C4-2B (cell line): ENCODE measurements at regions not wholly inside any gene's neighbourhood (a gene's known extent, or its start where the extent isn't known, plus 50 kb on each side); places are given as distances from the start of the nearest gene placed in this dataset.

Experiments used
- ZFX ChIP-seq: fragments of 450-650 bp; IDR thresholded peaks from 2 replicates; pipeline ENCODE4 v1.6.1; 2017
- TF ChIP-seq, protein P1 (sequence below): fragments of 450-650 bp; conservative IDR thresholded peaks from 2 replicates; pipeline ENCODE4 v1.5.1; 2017; ENCODE audit warnings: mild to moderate bottlenecking

DNA sequence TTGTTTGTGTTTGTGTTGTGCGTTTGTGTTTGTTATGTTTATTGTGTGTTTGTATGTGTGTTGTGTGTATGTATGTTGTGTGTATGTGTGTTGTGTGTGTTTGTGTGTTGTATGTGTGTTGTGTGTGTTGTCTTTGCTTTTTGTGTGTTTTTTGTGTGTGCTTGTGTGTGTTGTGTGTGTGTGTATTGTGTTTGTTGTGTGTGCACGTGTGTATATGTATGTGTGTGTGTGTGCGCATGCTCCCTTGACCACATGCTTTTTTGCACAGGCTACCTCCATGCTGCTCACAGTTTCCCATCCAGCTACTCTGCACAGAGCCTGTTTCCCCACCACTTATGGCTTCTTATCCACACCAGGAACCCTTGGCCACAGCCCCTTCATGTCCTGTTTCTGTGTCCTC, 720.0 kb upstream of the ADAMTS16 start:
- TF ChIP-seq, protein P1, sequence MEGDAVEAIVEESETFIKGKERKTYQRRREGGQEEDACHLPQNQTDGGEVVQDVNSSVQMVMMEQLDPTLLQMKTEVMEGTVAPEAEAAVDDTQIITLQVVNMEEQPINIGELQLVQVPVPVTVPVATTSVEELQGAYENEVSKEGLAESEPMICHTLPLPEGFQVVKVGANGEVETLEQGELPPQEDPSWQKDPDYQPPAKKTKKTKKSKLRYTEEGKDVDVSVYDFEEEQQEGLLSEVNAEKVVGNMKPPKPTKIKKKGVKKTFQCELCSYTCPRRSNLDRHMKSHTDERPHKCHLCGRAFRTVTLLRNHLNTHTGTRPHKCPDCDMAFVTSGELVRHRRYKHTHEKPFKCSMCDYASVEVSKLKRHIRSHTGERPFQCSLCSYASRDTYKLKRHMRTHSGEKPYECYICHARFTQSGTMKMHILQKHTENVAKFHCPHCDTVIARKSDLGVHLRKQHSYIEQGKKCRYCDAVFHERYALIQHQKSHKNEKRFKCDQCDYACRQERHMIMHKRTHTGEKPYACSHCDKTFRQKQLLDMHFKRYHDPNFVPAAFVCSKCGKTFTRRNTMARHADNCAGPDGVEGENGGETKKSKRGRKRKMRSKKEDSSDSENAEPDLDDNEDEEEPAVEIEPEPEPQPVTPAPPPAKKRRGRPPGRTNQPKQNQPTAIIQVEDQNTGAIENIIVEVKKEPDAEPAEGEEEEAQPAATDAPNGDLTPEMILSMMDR: no peak
- TF ChIP-seq ZFX: no peak
